GM23338 (cell line): ENCODE measurements at regions not wholly inside any gene's neighbourhood (a gene's known extent, or its start where the extent isn't known, plus 50 kb on each side); places are given as distances from the start of the nearest gene placed in this dataset.

Source experiments
- ATAC-seq: fragments of 200-7000 bp; cut with Tn5 transposase; 3 replicates; pipeline ENCODE4 v1.9.1; 2020
- DNase-seq: peaks from one replicate; pipeline ENCODE4 v3.0.0-alpha.2; 2015; ENCODE audit warnings: low spot score
- H2AFZ ChIP-seq: fragments of 200-600 bp; sonication (generic); 2 replicates; pipeline ENCODE4 v1.8.0; 2016; ENCODE audit warnings: antibody characterized with exemption, mild to moderate bottlenecking, moderate library complexity
- H3F3A ChIP-seq: fragments of 200-600 bp; sonication (generic); replicated peaks from 2 replicates; pipeline ENCODE4 v1.8.0; 2017; ENCODE audit warnings: antibody characterized with exemption, mixed run types, low read depth
- H3K27ac ChIP-seq: fragments of 200-600 bp; sonication (generic); 2 replicates; pipeline ENCODE4 v1.6.1; 2016; ENCODE audit warnings: low read depth
- H3K27me3 ChIP-seq: fragments of 200-600 bp; sonication (generic); 2 replicates; pipeline ENCODE4 v1.8.0; 2016; ENCODE audit warnings: mild to moderate bottlenecking, mixed run types, moderate library complexity; ENCODE audit not compliant: insufficient read depth
- H3K36me3 ChIP-seq: fragments of 200-600 bp; sonication (generic); 2 replicates; pipeline ENCODE4 v1.8.0; 2016; ENCODE audit warnings: mild to moderate bottlenecking; ENCODE audit not compliant: insufficient read depth
- H3K4me1 ChIP-seq: fragments of 200-600 bp; sonication (generic); 2 replicates; pipeline ENCODE4 v1.8.0; 2016; ENCODE audit warnings: mild to moderate bottlenecking, moderate library complexity; ENCODE audit not compliant: insufficient read depth
- H3K4me2 ChIP-seq: fragments of 200-600 bp; sonication (generic); 2 replicates; pipeline ENCODE4 v1.7.1; 2017; ENCODE audit warnings: mixed run types
- H3K4me3 ChIP-seq: fragments of 200-600 bp; sonication (generic); 2 replicates; pipeline ENCODE4 v1.6.1; 2016; ENCODE audit warnings: mixed run types
- H3K79me2 ChIP-seq: fragments of 200-600 bp; sonication (generic); replicated peaks from 2 replicates; pipeline ENCODE4 v1.8.0; 2017; ENCODE audit warnings: mild to moderate bottlenecking; ENCODE audit not compliant: insufficient read depth
- H3K9me2 ChIP-seq: fragments of 200-600 bp; sonication (generic); 2 replicates; pipeline ENCODE4 v1.8.0; 2017; ENCODE audit not compliant: insufficient read depth
- H4K20me1 ChIP-seq: fragments of 200-600 bp; sonication (generic); replicated peaks from 2 replicates; pipeline ENCODE4 v1.8.0; 2017; ENCODE audit warnings: mild to moderate bottlenecking; ENCODE audit not compliant: insufficient read depth
- H3K27ac Mint-ChIP-seq: 2 replicates; pipeline ENCODE4 v1.8.0; 2020; ENCODE audit warnings: inconsistent platforms, mild to moderate bottlenecking, moderate library complexity, mixed read lengths
- H3K27me3 Mint-ChIP-seq: 3 replicates; pipeline ENCODE4 v1.8.0; 2022; ENCODE audit warnings: low read depth, mild to moderate bottlenecking, moderate library complexity, mixed read lengths, inconsistent platforms; ENCODE audit not compliant: insufficient read depth, poor library complexity
- H3K36me3 Mint-ChIP-seq: 3 replicates; pipeline ENCODE4 v1.8.0; 2021; ENCODE audit warnings: low read depth, mild to moderate bottlenecking, inconsistent platforms, moderate library complexity, mixed read lengths
- H3K4me1 Mint-ChIP-seq: 3 replicates; pipeline ENCODE4 v1.8.0; 2020; ENCODE audit warnings: mild to moderate bottlenecking, inconsistent platforms, mixed read lengths
- H3K4me3 Mint-ChIP-seq: 3 replicates; pipeline ENCODE4 v1.8.0; 2021; ENCODE audit warnings: moderate library complexity, mild to moderate bottlenecking, inconsistent platforms, mixed read lengths
- H3K9me3 Mint-ChIP-seq: 3 replicates; pipeline ENCODE4 v1.8.0; 2020; ENCODE audit warnings: moderate library complexity, mild to moderate bottlenecking, inconsistent platforms, mixed read lengths
- REST ChIP-seq: IDR thresholded peaks from one replicate; pipeline ENCODE4 v1.6.1; 2018; ENCODE audit warnings: antibody characterized with exemption; ENCODE audit not compliant: unreplicated experiment
- ZNF462 ChIP-seq: fragments of 250-450 bp; sonication (Bioruptor Pico); IDR thresholded peaks from 2 replicates; pipeline ENCODE4 v1.5.0; 2020; ENCODE audit warnings: mild to moderate bottlenecking, moderate library complexity

- Mint-ChIP-seq H3K9me3 (no peaks in the 10 kb centered on the region), H3K36me3 (no peaks in the 10 kb centered on the region), H3K27me3 (no peaks in the 10 kb centered on the region), H3K4me1 (no peaks in the 10 kb centered on the region), H3K4me3 (no peak overlapping the region), H3K27ac (no peak overlapping the region)
- no peaks in the 10 kb centered on the region for H3K79me2 ChIP-seq
- no peaks in the 10 kb centered on the region for H3K27me3 ChIP-seq
- H2AFZ ChIP-seq: 0 out of 2 replicates have a peak overlapping the region, but pooled peaks have one; percentile 4
- no peak for DNase-seq
- no peaks in the 10 kb centered on the region for H3K36me3 ChIP-seq
- ATAC-seq: no peak
- no peak overlapping the region for H3K4me2 ChIP-seq
- H3F3A ChIP-seq: no peaks in the 10 kb centered on the region
- H3K27ac ChIP-seq: no peak overlapping the region
- no peaks in the 10 kb centered on the region for H4K20me1 ChIP-seq
- H3K4me3 ChIP-seq: no peak overlapping the region
- no peak for TF ChIP-seq ZNF462 (CRISPR knock-in tag)
- H3K4me1 ChIP-seq: no peaks in the 10 kb centered on the region
- H3K9me2 ChIP-seq: peaks cover 3% of the 10 kb centered on the region; the same call in 1 of the 2 replicates
Observed at GRCh38 chr15:39075311-39075710, 505.6 kb upstream of the THBS1 start.

GRCh38 chr15:39075756-39076341 lies 505.0 kb upstream of the THBS1 start:
- Histone ChIP-seq H3K4me2 (no peak overlapping the region), H3K27ac (no peak overlapping the region)
- no peaks in the 10 kb centered on the region for H3K9me3 Mint-ChIP-seq
- no peak for TF ChIP-seq REST

More at GRCh38 chr15:39075756-39076341, 505.0 kb upstream of the THBS1 start:
- Histone ChIP-seq H2AFZ (0 out of 2 replicates have a peak overlapping the region, but pooled peaks have one; percentile 4), H3F3A (no peaks in the 10 kb centered on the region), H3K9me2 (peaks cover 3% of the 10 kb centered on the region; the same call in 1 of the 2 replicates), H3K4me3 (no peak overlapping the region), H3K36me3 (no peaks in the 10 kb centered on the region), H3K27me3 (no peaks in the 10 kb centered on the region), H4K20me1 (no peaks in the 10 kb centered on the region), H3K4me1 (no peaks in the 10 kb centered on the region), H3K79me2 (no peaks in the 10 kb centered on the region)
- DNase-seq (no peak), ATAC-seq (no peak)
- Mint-ChIP-seq H3K4me1 (no peaks in the 10 kb centered on the region), H3K4me3 (no peak overlapping the region), H3K27me3 (no peaks in the 10 kb centered on the region), H3K36me3 (no peaks in the 10 kb centered on the region), H3K27ac (no peak overlapping the region)
